H1 (cell line): ENCODE measurements at regions not wholly inside any gene's neighbourhood (a gene's known extent, or its start where the extent isn't known, plus 50 kb on each side); places are given as distances from the start of the nearest gene placed in this dataset.

Experiments used
- CHD2 ChIP-seq: IDR thresholded peaks from 2 replicates; pipeline ENCODE4 v1.6.1; 2012; ENCODE audit warnings: low read length, improper control_type of control experiment
- EZH2 ChIP-seq: fragments of 200-600 bp; sonication (generic); IDR thresholded peaks from 2 replicates; pipeline ENCODE4 v1.7.1; 2012; ENCODE audit warnings: low read depth, mild to moderate bottlenecking, moderate library complexity, low read length, inconsistent platforms; ENCODE audit not compliant: severe bottlenecking
- KDM1A ChIP-seq: fragments of 200-600, 300-600 bp; sonication (generic); IDR thresholded peaks from 2 replicates; pipeline ENCODE4 v1.7.1; 2016; ENCODE audit warnings: mild to moderate bottlenecking, low read length, borderline replicate concordance
- NRF1 ChIP-seq: IDR thresholded peaks from 2 replicates; pipeline ENCODE4 v1.6.1; 2011; ENCODE audit warnings: mild to moderate bottlenecking, low read depth, low read length, improper control_type of control experiment
- POLR2A ChIP-seq, 2 experiments: IDR thresholded peaks; 1 replicate in 1 of 2; 2 replicates in 1 of 2; pipeline ENCODE4 v1.6.1; 2011; ENCODE audit warnings: low read depth in 2 of 2, low read length in 2 of 2, mild to moderate bottlenecking in 2 of 2; ENCODE audit errors: control extremely low read depth in 1 of 2
- RXRA ChIP-seq: IDR thresholded peaks from 2 replicates; pipeline ENCODE4 v1.6.1; 2011; ENCODE audit warnings: low read depth, mild to moderate bottlenecking, low read length, moderate library complexity; ENCODE audit not compliant: insufficient read depth
- TBP ChIP-seq: IDR thresholded peaks from 2 replicates; pipeline ENCODE4 v1.6.1; 2011; ENCODE audit warnings: low read depth, low read length, improper control_type of control experiment
- TCF12 ChIP-seq: IDR thresholded peaks from 2 replicates; pipeline ENCODE4 v1.6.1; 2011; ENCODE audit warnings: low read depth, mild to moderate bottlenecking, low read length
- TF ChIP-seq, protein P1 (sequence below), 3 experiments: IDR thresholded peaks; 1 replicate in 2 of 3; 2 replicates in 1 of 3; pipeline versions ENCODE4 v1.5.1 to v1.6.1; 2011; ENCODE audit warnings: low read length in 3 of 3, mild to moderate bottlenecking in 3 of 3, inconsistent platforms in 2 of 3, low read depth in 1 of 3, moderate library complexity in 1 of 3; ENCODE audit not compliant: insufficient read depth in 1 of 3; ENCODE audit errors: control extremely low read depth in 1 of 3
- TF ChIP-seq, protein P2 (sequence below): IDR thresholded peaks from 2 replicates; pipeline ENCODE4 v1.6.1; 2011; ENCODE audit warnings: low read depth, mild to moderate bottlenecking, low read length; ENCODE audit not compliant: insufficient read depth
- TF ChIP-seq, protein P3 (sequence below): IDR thresholded peaks from 2 replicates; pipeline ENCODE4 v1.6.1; 2012; ENCODE audit warnings: inconsistent platforms

DNA sequence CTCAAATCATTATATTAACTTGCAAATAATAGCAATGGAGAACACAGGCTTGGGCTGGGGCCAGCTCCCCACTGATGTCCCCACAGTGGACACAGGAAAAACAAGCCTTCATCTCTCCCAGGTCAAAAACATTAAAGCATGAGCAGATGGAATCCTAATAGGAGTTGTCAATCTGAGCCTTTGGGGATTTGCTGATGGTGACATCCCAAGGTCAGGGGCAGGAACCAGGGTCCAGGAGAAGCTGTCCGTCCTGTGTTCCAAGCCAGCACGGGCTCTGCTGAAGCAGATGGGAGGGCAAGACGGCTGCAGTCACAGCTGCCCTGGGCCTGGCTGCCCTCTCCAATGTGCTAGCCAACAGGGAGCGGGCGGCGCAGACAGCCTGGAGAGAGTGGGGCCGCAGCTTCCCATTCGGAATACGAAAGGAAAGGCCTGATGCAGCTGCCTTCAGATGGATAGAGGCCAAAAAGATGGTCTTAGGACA lies 135.5 kb downstream of the NDUFA10 start:
- TF ChIP-seq, protein P1, sequence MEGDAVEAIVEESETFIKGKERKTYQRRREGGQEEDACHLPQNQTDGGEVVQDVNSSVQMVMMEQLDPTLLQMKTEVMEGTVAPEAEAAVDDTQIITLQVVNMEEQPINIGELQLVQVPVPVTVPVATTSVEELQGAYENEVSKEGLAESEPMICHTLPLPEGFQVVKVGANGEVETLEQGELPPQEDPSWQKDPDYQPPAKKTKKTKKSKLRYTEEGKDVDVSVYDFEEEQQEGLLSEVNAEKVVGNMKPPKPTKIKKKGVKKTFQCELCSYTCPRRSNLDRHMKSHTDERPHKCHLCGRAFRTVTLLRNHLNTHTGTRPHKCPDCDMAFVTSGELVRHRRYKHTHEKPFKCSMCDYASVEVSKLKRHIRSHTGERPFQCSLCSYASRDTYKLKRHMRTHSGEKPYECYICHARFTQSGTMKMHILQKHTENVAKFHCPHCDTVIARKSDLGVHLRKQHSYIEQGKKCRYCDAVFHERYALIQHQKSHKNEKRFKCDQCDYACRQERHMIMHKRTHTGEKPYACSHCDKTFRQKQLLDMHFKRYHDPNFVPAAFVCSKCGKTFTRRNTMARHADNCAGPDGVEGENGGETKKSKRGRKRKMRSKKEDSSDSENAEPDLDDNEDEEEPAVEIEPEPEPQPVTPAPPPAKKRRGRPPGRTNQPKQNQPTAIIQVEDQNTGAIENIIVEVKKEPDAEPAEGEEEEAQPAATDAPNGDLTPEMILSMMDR (IDR thresholded peaks at IDR 0.05; ENCODE audit: control extremely low read depth in 1 of 3, insufficient read depth in 1 of 3, low read depth in 1 of 3, low read length in 3 of 3) = no peak
- no peak for TF ChIP-seq POLR2A (IDR thresholded peaks at IDR 0.05; ENCODE audit: control extremely low read depth in 1 of 2, low read depth in 2 of 2, low read length in 2 of 2)
- TF ChIP-seq KDM1A = no peak
- no peak for TF ChIP-seq NRF1
- TF ChIP-seq, protein P2, sequence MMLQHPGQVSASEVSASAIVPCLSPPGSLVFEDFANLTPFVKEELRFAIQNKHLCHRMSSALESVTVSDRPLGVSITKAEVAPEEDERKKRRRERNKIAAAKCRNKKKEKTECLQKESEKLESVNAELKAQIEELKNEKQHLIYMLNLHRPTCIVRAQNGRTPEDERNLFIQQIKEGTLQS = no peak
- no peak for TF ChIP-seq EZH2
- TF ChIP-seq TCF12 = no peak
- TF ChIP-seq, protein P3, sequence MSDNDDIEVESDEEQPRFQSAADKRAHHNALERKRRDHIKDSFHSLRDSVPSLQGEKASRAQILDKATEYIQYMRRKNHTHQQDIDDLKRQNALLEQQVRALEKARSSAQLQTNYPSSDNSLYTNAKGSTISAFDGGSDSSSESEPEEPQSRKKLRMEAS = no peak
- TF ChIP-seq RXRA = no peak
- no peak for TF ChIP-seq TBP
- no peak for TF ChIP-seq CHD2
